M059J (cell line): ENCODE measurements at regions not wholly inside any gene's neighbourhood (a gene's known extent, or its start where the extent isn't known, plus 50 kb on each side); places are given as distances from the start of the nearest gene placed in this dataset.
"Not testable (repeated sequence)": the region's sequence is repeated elsewhere in the genome, so short reads cannot be mapped to it uniquely, and the experiment has no call there.

Experiments used
- DNase-seq: peaks from one replicate; pipeline ENCODE4 v3.0.0-alpha.2; 2012; ENCODE audit warnings: low read depth

GRCh38 chr15:36406366-36406765 lies 173.1 kb upstream of the CDIN1 start:
- no peak for DNase-seq

- no peak for DNase-seq
Measured at GRCh38 chr15:36406911-36407310, 172.5 kb upstream of the CDIN1 start.

DNA sequence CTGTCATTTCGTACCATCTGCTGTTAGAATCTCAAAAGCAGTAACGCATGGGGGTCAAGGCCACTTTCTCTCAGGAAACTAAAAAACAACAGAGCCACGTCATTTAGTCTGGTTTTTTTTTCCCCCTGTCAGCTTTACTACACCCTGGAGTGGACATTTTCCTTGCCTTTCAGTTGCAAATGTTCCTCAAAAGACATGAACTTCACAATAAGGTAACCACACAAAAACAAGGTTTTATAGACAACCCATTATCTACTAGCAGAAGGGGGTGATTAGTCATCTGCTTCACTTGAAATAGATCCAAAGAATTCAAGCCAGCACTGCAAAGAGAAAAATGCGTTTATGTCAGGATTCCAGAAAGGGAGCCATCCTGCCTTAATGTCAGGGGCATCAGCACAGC lies 171.8 kb upstream of the CDIN1 start:
- peak; percentile 88 for DNase-seq

DNA sequence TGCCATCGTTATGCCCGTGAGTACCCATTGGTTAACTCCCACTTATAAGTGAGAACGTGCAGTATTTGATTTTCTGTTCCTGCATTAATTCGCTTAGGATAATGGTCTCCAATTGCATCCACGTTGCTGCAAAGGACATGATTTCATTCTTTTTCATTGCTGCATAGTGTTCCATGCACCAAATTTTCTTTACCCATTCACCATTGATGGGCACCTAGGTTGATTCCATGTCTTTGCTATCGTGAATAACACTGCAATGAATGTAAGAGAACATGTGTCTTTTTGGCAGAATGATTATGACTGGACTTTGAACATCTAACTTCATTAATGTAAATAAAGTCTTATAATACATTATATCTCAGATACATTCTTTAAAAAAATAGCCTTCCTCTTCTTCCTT lies 169.6 kb upstream of the CDIN1 start:
- DNase-seq, result no peak

DNA sequence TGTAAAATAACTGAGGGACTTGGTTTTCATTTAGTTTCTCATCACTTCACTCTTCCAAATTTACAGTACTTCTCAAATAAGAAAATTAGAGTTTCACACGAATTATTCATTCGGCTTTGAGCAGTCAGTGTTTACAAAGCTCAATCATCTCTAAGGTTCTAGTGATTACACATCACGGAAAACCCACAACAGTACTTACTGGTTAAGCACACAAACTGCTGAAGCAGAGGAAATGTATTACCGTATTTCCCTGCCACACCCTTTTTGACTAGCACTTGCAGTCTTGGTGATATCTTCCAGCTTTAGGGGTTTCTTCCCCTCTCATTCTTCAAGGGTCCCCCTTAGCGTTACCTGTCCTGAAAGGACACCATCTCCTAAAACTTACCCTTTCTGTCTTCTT lies 164.8 kb upstream of the CDIN1 start:
- peak; percentile 40 for DNase-seq

- DNase-seq, result no peak
Measured at GRCh38 chr15:36415643-36416042, 163.8 kb upstream of the CDIN1 start.

- DNase-seq, result no peak
Measured at GRCh38 chr15:36422631-36423030, 156.8 kb upstream of the CDIN1 start.

DNA sequence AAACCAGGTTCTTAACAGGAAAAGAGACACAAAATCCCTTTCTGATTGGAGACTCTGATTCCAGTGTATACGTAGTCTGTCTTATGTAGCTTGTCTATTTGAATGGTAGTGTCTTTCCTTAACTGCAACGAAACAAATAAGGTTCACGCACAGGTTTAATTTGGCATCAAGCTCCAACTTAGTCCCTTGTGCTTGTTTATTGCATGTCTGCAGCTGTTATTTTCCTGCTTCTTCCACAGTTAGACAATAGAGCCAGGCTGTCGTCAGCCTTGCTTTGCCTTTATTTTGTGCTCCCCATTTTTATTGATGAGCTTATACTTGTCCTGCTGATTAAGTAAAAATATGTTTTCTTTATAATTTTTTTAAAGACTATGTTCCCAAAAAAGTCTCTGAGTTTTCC lies 152.7 kb upstream of the CDIN1 start:
- no peak for DNase-seq

GRCh38 chr15:36428102-36428845 lies 151.2 kb upstream of the CDIN1 start:
- peak; percentile 100 for DNase-seq

DNA sequence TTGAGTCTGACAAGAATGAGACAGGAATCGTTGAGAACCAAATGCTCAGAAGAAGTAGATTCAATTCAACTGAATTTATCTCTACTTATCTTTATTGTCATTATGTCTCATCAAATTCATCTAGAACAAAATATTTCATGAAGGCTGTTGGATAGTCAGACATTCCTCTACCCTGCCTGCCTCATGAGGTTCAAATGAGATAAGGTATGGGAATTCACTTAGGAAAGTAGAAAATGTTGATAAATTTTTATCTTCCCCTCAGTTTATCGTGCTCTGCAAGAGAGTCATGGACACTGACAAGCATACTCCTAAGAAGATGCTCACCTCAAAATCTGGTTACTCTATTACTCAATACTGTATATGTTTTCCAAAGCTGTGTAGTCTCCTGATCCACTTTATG lies 149.7 kb upstream of the CDIN1 start:
- no peak for DNase-seq

DNA sequence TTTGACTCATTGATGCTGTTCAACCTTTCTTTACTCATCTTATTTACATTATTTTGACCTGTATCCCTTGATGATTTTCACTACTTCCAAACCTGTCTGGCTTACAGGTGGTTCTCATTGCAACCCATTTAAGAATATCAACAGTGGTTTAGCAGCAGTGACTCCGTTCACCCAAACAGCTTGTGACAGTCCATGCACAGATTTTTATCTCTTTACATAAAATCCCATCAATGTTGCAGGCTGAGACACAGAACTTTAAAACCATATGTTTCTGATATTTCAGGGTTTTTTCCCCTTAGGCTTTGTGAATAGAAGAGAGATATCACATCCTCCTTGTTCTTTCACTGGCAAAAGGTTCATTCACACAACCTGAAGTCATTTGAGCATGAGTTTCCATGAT lies 149.1 kb upstream of the CDIN1 start:
- no peak for DNase-seq

GRCh38 chr15:36430726-36431265 lies 148.6 kb upstream of the CDIN1 start:
- DNase-seq, result no peak

- DNase-seq, result peak; percentile 95
Measured at GRCh38 chr15:36432161-36432560, 147.3 kb upstream of the CDIN1 start.

GRCh38 chr15:36434177-36434576 lies 145.2 kb upstream of the CDIN1 start:
- no peak for DNase-seq

DNA sequence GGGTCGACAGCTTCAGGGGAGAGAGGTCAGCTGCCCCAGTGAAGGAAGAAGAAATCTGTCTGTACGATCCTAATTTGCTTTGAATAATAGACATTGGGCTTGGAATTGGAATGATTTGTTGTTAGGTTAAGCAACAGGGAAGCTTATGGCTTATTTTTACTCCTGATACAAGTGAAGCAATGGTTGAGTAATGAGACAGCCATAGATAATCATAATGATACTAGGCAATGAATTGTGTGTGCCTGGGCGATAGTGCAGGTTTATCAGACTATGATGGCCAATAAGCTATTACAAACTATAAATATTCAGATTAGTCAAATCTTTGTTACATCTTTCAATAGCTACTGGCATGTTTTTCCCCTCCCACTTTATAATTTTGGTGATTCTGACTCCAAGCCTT lies 140.9 kb upstream of the CDIN1 start:
- DNase-seq, result no peak

- DNase-seq, result no peak
Measured at GRCh38 chr15:36447373-36447772, 132.1 kb upstream of the CDIN1 start.

- DNase-seq, result no peak
Measured at GRCh38 chr15:36448418-36448817, 131.0 kb upstream of the CDIN1 start.

GRCh38 chr15:36449084-36449661 lies 130.3 kb upstream of the CDIN1 start:
- DNase-seq, result peak; percentile 54

DNA sequence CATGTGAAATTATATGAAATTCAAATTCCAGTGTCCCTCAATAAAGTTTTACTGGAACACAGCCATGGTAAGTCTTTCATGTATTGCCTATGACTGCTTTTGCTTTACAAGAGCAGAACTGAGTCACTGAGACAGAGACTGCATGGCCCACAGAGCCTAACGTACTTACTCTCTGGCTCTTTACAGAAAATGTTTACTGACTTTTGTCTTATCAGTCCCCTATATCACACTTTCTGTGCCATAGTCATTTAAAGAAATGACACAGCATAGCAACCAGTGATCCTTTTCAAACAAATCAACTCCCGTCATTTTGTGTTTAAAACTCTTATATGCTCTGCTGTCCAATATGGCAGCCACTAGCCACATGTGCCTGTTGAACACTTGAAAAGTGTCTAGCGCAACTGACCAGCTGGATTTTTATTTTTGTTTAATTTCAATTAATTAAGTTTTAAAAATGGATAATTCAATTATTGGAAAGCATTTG lies 129.7 kb upstream of the CDIN1 start:
- DNase-seq, result no peak

- not testable (repeated sequence) for DNase-seq
Measured at GRCh38 chr15:36454244-36454643, 125.2 kb upstream of the CDIN1 start.

DNA sequence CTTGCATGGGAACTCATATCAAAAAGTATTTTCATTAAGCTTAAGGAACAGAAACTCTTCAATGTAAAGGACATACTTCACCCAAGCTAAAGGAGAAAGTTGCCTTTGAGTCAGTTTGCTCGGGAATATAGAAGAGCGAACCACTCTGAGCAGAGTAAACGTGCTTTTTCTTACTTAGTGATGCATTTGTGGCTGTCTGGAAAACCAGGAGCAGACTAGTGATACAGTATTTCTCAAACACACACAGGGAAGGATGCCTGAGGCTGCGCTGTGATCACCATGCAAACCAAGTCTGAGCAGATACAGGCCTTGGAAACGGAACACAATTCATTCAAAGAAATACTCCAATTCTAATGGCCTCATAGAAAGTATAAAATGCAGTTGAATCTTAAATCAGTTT lies 121.0 kb upstream of the CDIN1 start:
- DNase-seq, result no peak

- DNase-seq, result peak; percentile 58
Measured at GRCh38 chr15:36465304-36465703, 114.1 kb upstream of the CDIN1 start.

DNA sequence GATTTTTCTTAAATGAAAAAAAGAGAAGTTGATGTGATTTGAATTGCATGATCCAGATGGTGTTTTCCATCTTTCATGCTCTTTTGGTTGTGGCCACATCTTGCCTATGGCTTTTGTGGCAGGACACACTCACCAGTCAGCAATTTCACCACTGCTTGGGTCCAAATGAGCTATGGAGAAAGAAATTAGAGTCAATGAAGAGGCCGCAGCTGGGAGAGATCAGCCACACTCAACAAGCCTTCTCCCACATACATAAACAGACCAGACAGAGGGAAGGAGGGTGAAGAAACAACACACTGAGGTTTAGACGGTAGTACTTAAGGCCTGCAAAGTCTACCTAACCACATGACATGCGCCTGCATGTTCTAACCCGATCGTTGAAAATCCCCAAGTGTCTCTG lies 110.7 kb upstream of the CDIN1 start:
- peak; percentile 84 for DNase-seq
